GM23338 (cell line): ENCODE measurements at regions not wholly inside any gene's neighbourhood (a gene's known extent, or its start where the extent isn't known, plus 50 kb on each side); places are given as distances from the start of the nearest gene placed in this dataset.

ENCODE experiments used
- CTCF ChIP-seq, 2 experiments: fragments of 200-600 bp in 1 of 2; sonication (generic) in 1 of 2; conservative IDR thresholded peaks; 2 replicates each; pipeline versions ENCODE4 v1.5.1 to v1.6.1; 2016 to 2017; ENCODE audit warnings: antibody characterized with exemption in 2 of 2, low read depth in 2 of 2, mild to moderate bottlenecking in 2 of 2, moderate library complexity in 1 of 2
- ETS1 ChIP-seq: IDR thresholded peaks from 2 replicates; pipeline ENCODE4 v1.6.1; 2016; ENCODE audit warnings: antibody characterized with exemption
- EZH2phosphoT487 ChIP-seq: fragments of 200-600 bp; sonication (generic); IDR thresholded peaks from one replicate; pipeline ENCODE4 v1.8.1; 2018; ENCODE audit warnings: antibody characterized with exemption; ENCODE audit not compliant: unreplicated experiment
- JUNB ChIP-seq: IDR thresholded peaks from one replicate; pipeline ENCODE4 v1.6.1; 2016; ENCODE audit warnings: antibody characterized with exemption; ENCODE audit not compliant: unreplicated experiment
- POLR2AphosphoS5 ChIP-seq: IDR thresholded peaks from 2 replicates; pipeline ENCODE4 v1.6.1; 2016; ENCODE audit warnings: antibody characterized with exemption, low read depth
- ZNF114 ChIP-seq: fragments of 250-450 bp; sonication (Bioruptor Pico); IDR thresholded peaks from 2 replicates; pipeline ENCODE4 v1.5.0; 2020; ENCODE audit warnings: mild to moderate bottlenecking, moderate library complexity
- ZNF331 ChIP-seq: fragments of 250-450 bp; sonication (Bioruptor Pico); IDR thresholded peaks from 2 replicates; pipeline ENCODE4 v1.5.0; 2020; ENCODE audit warnings: low read depth, mild to moderate bottlenecking, moderate library complexity
- ZNF462 ChIP-seq: fragments of 250-450 bp; sonication (Bioruptor Pico); IDR thresholded peaks from 2 replicates; pipeline ENCODE4 v1.5.0; 2020; ENCODE audit warnings: mild to moderate bottlenecking, moderate library complexity

GRCh38 chr2:8043295-8043694 is 638.6 kb upstream of the ID2 start (continued):
- TF ChIP-seq ZNF462 (CRISPR knock-in tag) (no peak), ZNF114 (no peak), EZH2phosphoT487 (no peak), CTCF (conservative IDR thresholded peaks at IDR 0.05; ENCODE audit: low read depth in 2 of 2) (no peak), ETS1 (no peak), JUNB (no peak), ZNF331 (no peak), POLR2AphosphoS5 (no peak)
